Hypothalamus (tissue), 51 donors: ENCODE measurements at regions not wholly inside any gene's neighbourhood (a gene's known extent, or its start where the extent isn't known, plus 50 kb on each side); places are given as distances from the start of the nearest gene placed in this dataset.

Source experiments
- DNase-seq, 51 donors: peaks; one replicate each; lab custom pipeline; 2025; lab: John Stamatoyannopoulos, UW

GRCh38 chr5:121780406-121780805 is 71.3 kb upstream of the FTMT start:
- no peak for DNase-seq

- DNase-seq: no peak
Measured at GRCh38 chr5:121783700-121784099, 68.0 kb upstream of the FTMT start.

DNA sequence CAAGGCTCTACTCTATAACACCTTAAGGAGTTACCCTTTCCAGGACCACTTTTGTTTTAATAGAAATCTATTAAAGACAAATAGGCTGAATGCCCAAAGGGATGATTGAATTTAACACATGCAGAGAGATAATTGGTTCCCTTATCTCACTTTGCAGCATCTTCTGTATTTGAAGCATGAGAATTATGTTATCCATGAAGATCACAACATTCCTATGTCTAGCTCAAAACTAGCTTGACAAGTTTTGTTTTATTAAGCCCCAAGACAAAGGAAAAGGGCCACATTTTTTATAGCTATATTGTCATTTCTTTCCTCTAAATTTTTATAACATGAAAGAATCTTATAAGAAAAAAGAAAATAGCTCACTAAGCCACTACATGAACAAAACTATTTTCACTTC is 57.9 kb upstream of the FTMT start:
- DNase-seq: no peak

GRCh38 chr5:121795511-121795910 is 56.2 kb upstream of the FTMT start:
- no peak for DNase-seq

GRCh38 chr5:121797681-121798518 is 53.8 kb upstream of the FTMT start:
- peak in 3 of 51 donors; percentile 2 to 32 (median 13) for DNase-seq
